ENCODE measurements at regions not wholly inside any gene's neighbourhood (a gene's known extent, or its start where the extent isn't known, plus 50 kb on each side); places are given as distances from the start of the nearest gene placed in this dataset.

- TF ChIP-seq ESRRG (CRISPR knock-in tag; IDR thresholded peaks at IDR 0.05) (no peak), PATZ1 (CRISPR knock-in tag; IDR thresholded peaks at IDR 0.05; ENCODE audit: borderline replicate concordance) (no peak), TOX (CRISPR knock-in tag; IDR thresholded peaks at IDR 0.05; ENCODE audit: borderline replicate concordance) (no peak), CREB5 (CRISPR knock-in tag; IDR thresholded peaks at IDR 0.05; ENCODE audit: low read depth) (no peak), ZFP3 (CRISPR knock-in tag; IDR thresholded peaks at IDR 0.05) (no peak), TSHZ2 (CRISPR knock-in tag; IDR thresholded peaks at IDR 0.05) (no peak)
These were observed 249.0 kb upstream of the CHD1 start for GRCh38 chr5:99177796-99178195.

All from SK-N-SH treated with all-trans-retinoic acid at 6 μM for 48 hours (cell line).